ENCODE measurements at regions not wholly inside any gene's neighbourhood (a gene's known extent, or its start where the extent isn't known, plus 50 kb on each side); places are given as distances from the start of the nearest gene placed in this dataset.
A peak's percentile ranks its signal among the peaks of the same experiment; 100 is the strongest.

- in situ Hi-C loops (cut with HindIII; ENCODE audit: low sequenced_read_pairs): no loop called here
Observed at GRCh38 chr5:77844373-77844622, 68.2 kb upstream of the TBCA start.

GRCh38 chr5:77843570-77844372 is 67.6 kb upstream of the TBCA start:
- H3K4me3 ChIP-seq (ENCODE audit: low read depth, low read length): peak overlapping the region; percentile 29
- in situ Hi-C loops (cut with HindIII; ENCODE audit: low sequenced_read_pairs): no loop called here
- no peak for DNase-seq (ENCODE audit: low read depth)
- no peak for TF ChIP-seq CTCF (IDR thresholded peaks at IDR 0.05; ENCODE audit: low read depth, low read length, missing control alignments)

More at GRCh38 chr5:77844373-77844622, 68.2 kb upstream of the TBCA start:
- no peak for DNase-seq (ENCODE audit: low read depth)
- peak overlapping the region; percentile 29 for H3K4me3 ChIP-seq (ENCODE audit: low read depth, low read length)
- no peak for TF ChIP-seq CTCF (IDR thresholded peaks at IDR 0.05; ENCODE audit: low read depth, low read length, missing control alignments)

- no peak for DNase-seq (ENCODE audit: low read depth)
- in situ Hi-C loops (cut with HindIII; ENCODE audit: low sequenced_read_pairs): no loop called here
- no peak overlapping the region for H3K4me3 ChIP-seq (ENCODE audit: low read depth, low read length)
- no peak for TF ChIP-seq CTCF (IDR thresholded peaks at IDR 0.05; ENCODE audit: low read depth, low read length, missing control alignments)
Observed at GRCh38 chr5:77842243-77842642, 66.1 kb upstream of the TBCA start.

- no peak for DNase-seq (ENCODE audit: low read depth)
- in situ Hi-C loops (cut with HindIII; ENCODE audit: low sequenced_read_pairs): no loop called here
- no peak overlapping the region for H3K4me3 ChIP-seq (ENCODE audit: low read depth, low read length)
- TF ChIP-seq CTCF (IDR thresholded peaks at IDR 0.05; ENCODE audit: low read depth, low read length, missing control alignments): no peak
Observed at GRCh38 chr5:77841616-77842015, 65.5 kb upstream of the TBCA start.

- no peak for TF ChIP-seq CTCF (IDR thresholded peaks at IDR 0.05; ENCODE audit: low read depth, low read length, missing control alignments)
- in situ Hi-C loops (cut with HindIII; ENCODE audit: low sequenced_read_pairs): no loop called here
- H3K4me3 ChIP-seq (ENCODE audit: low read depth, low read length): no peak overlapping the region
- DNase-seq (ENCODE audit: low read depth): no peak
Observed at GRCh38 chr5:77840930-77841329, 64.8 kb upstream of the TBCA start.

GRCh38 chr5:77839691-77840090 is 63.6 kb upstream of the TBCA start:
- H3K4me3 ChIP-seq (ENCODE audit: low read depth, low read length): no peak overlapping the region
- no peak for TF ChIP-seq CTCF (IDR thresholded peaks at IDR 0.05; ENCODE audit: low read depth, low read length, missing control alignments)
- in situ Hi-C loops (cut with HindIII; ENCODE audit: low sequenced_read_pairs): no loop called here
- DNase-seq (ENCODE audit: low read depth): no peak
